GM13977 (cell line): ENCODE measurements at regions not wholly inside any gene's neighbourhood (a gene's known extent, or its start where the extent isn't known, plus 50 kb on each side); places are given as distances from the start of the nearest gene placed in this dataset.

Source experiments
- DNase-seq: peaks from one replicate; pipeline ENCODE4 v3.0.0; 2012; ENCODE audit warnings: low spot score
- in situ Hi-C: fragments of 300-500 bp; cut with MboI; formaldehyde crosslinking; loops from one replicate; pipeline ENCODE4 v1.12.0; 2022; ENCODE audit warnings: low sequenced_read_pairs, low pct_unique_long_range_greater_than_20kb, mixed read lengths, inconsistent platforms; ENCODE audit not compliant: unreplicated experiment
- TF ChIP-seq, protein P1 (sequence below): IDR thresholded peaks from 2 replicates; pipeline ENCODE4 v1.5.1; 2012; ENCODE audit warnings: mild to moderate bottlenecking, control low read depth; ENCODE audit not compliant: insufficient read depth; ENCODE audit errors: extremely low read depth, missing control alignments

DNA sequence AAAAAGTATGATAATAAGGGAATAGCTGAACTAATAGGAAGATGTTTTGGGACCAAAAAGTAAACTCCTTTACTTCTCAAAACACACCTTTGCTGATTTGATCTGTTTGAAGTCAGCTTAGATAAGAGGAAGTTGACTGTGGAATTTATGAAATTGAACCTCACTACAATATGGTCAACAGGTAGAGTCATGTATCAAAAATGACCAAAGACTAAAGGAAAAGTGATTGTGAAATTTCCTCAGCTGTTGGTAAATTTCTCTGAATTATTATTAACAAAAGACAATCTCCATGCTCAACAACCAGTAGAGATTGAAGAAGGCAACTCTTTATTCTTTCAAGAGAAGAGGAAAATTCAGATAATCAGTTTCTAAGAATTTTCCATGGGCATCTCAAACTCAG is 826.5 kb downstream of the KCNA4 start:
- TF ChIP-seq, protein P1, sequence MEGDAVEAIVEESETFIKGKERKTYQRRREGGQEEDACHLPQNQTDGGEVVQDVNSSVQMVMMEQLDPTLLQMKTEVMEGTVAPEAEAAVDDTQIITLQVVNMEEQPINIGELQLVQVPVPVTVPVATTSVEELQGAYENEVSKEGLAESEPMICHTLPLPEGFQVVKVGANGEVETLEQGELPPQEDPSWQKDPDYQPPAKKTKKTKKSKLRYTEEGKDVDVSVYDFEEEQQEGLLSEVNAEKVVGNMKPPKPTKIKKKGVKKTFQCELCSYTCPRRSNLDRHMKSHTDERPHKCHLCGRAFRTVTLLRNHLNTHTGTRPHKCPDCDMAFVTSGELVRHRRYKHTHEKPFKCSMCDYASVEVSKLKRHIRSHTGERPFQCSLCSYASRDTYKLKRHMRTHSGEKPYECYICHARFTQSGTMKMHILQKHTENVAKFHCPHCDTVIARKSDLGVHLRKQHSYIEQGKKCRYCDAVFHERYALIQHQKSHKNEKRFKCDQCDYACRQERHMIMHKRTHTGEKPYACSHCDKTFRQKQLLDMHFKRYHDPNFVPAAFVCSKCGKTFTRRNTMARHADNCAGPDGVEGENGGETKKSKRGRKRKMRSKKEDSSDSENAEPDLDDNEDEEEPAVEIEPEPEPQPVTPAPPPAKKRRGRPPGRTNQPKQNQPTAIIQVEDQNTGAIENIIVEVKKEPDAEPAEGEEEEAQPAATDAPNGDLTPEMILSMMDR, result no peak
- in situ Hi-C loops, result no loop called here
- no peak for DNase-seq

DNA sequence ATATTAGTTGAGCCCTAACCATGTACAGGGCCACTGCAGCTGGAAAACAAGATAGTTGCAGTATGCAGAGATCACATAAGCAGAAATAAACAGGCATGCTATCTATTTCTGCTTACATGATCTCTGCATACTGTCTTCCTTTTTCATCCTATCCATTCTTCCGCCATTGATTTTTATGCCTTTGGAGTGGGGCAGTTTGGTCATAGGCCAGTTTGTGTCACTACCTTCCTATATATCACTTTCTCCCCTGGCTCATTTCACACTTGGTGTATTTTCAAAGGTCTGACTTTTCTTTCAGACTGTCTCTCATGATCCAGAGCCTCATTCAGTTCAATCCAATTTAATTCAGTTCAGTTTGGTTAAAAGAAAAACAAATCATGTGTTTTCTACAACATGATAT is 829.6 kb downstream of the KCNA4 start:
- in situ Hi-C loops, result no loop called here
- DNase-seq, result no peak
- TF ChIP-seq, protein P1, result no peak

DNA sequence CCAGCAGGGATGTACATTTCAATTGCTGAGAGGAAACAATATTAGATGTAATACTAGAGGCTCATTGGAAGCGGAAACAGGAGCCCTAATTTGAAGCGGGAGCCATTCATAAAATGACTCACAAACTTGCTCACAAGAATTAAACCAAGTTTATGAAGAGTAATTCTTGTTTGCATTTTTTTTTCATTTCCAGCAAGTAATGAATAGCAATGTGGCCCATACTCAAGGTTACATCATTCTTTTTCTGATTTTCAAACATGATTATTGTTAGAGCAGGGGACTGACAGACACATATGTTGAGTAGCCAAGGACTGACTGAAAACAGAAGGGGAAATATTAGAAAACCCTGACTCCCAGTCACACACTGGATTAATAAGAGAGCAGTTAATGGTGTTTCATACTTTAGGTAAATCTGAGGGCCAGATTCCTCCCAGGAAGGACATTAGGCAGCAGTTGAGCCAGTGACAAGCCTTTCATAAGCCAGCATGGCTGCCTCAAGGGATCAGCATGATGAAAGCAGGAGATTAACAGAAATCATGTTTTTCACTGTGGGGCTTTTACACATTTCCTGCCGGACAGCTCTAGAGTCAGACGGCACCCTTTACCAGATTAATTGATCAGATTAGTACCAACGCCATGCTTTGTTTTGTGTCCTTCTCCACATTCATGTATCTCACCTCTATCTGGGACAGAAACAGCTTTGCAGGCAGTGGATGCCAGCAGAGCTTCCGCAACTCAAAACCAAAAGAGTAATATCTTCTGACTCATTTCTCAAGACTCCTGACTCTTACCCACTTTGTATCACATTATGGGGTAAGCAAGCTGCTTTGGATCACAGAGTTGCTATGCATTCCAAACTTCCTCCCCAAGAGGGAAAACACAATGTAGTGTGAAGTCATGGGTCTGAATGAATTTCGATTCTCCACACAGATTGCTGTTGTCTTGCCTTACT is 831.6 kb downstream of the KCNA4 start:
- in situ Hi-C loops, result no loop called here
- TF ChIP-seq, protein P1, result no peak
- DNase-seq, result no peak

DNA sequence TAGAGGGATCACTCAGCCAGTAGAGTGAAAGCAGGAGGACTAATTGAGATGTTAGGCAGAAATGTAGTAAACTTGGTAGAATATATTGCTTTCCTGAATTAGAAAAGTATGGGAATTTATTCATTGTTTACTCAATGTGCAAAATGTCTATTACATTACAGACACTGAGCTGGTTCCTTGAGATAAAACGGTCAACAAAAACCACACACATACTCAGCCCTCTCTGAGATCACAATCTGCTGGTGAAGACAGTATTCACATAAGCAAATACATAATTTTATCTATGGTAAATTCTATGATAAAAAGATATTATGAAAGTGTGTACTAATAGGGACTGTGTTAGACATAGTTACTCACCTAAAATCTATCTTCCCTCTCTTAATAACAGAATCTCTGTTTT is 833.5 kb downstream of the KCNA4 start:
- no peak for DNase-seq
- TF ChIP-seq, protein P1, result no peak
- in situ Hi-C loops, result no loop called here

DNA sequence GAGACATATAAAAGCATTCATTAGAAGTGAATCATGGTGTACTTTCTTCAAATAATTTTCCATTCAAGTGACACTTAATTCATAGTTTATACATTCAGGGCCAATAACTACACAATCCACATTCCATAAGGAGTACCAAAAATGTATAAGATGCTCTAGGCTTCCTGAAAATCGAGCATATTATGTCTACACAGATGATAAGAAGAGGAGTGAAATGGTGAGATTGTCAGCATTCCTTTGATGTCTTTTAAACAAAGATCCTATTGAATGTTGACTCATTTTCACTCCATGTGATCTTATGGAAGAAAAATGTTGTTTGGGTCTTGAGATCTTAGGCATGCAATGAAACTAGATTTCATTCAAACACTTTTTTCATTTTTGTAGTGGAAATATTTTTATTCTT is 843.2 kb downstream of the KCNA4 start:
- DNase-seq, result no peak
- TF ChIP-seq, protein P1, result no peak
- in situ Hi-C loops, result no loop called here

DNA sequence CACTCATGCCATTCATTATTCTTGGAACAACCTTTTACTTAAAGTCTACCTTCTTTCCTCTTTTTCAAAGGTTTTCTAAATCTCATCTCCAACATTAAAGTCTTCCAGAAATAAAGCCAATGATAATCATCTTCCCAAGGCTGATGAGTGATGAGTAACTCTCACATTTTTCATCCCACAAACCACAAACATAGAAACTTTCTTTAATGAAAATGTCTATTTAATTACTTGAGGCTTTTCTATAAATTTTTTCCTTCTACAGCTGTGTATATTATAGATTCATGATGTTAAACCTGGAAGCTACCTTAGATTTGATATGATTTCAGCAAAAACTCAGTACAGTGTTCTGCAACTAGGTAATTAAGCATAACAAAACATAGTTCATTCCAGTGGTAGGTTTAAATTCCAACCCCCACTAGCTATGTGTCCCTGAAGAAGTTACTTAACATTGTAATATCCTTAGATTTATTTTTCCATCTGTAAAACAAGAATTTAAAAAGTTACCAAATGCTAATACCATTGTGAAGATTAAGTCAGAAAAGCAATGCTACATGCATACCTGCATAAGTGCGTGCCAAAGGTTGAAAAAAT is 845.4 kb downstream of the KCNA4 start:
- TF ChIP-seq, protein P1, result no peak
- DNase-seq, result no peak
- in situ Hi-C loops, result no loop called here
